Loucy (cell line): ENCODE measurements at regions not wholly inside any gene's neighbourhood (a gene's known extent, or its start where the extent isn't known, plus 50 kb on each side); places are given as distances from the start of the nearest gene placed in this dataset.

Experiments
- H2AFZ ChIP-seq: fragments of 200-600 bp; sonication (generic); 2 replicates; pipeline ENCODE4 v1.6.0; 2016; ENCODE audit warnings: antibody characterized with exemption, mild to moderate bottlenecking, low read length, moderate library complexity
- H3F3A ChIP-seq: fragments of 200-600 bp; 2 replicates; pipeline ENCODE4 v1.6.0; 2016; ENCODE audit warnings: antibody characterized with exemption, low read depth, mild to moderate bottlenecking
- H3K27me3 ChIP-seq: fragments of 200-600 bp; sonication (generic); 2 replicates; pipeline ENCODE4 v1.6.1; 2014; ENCODE audit warnings: low read length, mild to moderate bottlenecking; ENCODE audit not compliant: insufficient read depth, poor library complexity, severe bottlenecking
- H3K36me3 ChIP-seq: fragments of 200-600 bp; sonication (generic); 2 replicates; pipeline ENCODE4 v1.6.1; 2016; ENCODE audit warnings: low read length; ENCODE audit not compliant: insufficient read depth
- H3K4me1 ChIP-seq: fragments of 200-600 bp; sonication (generic); 2 replicates; pipeline ENCODE4 v1.5.1; 2014; ENCODE audit warnings: low read length, mild to moderate bottlenecking; ENCODE audit not compliant: insufficient read depth, poor library complexity, severe bottlenecking
- H3K4me2 ChIP-seq: fragments of 200-600 bp; sonication (generic); 2 replicates; pipeline ENCODE4 v1.6.0; 2014; ENCODE audit warnings: antibody characterized with exemption, low read length, low read depth, mild to moderate bottlenecking; ENCODE audit not compliant: poor library complexity, severe bottlenecking
- H3K4me3 ChIP-seq: fragments of 200-600 bp; sonication (generic); 2 replicates; pipeline ENCODE4 v1.5.1; 2014; ENCODE audit warnings: low read length, mild to moderate bottlenecking, mixed read lengths; ENCODE audit not compliant: poor library complexity, severe bottlenecking
- H3K79me2 ChIP-seq: fragments of 200-600 bp; sonication (generic); 2 replicates; pipeline ENCODE4 v1.6.1; 2014; ENCODE audit warnings: low read length; ENCODE audit not compliant: insufficient read depth
- H3K9ac ChIP-seq: fragments of 200-600 bp; sonication (generic); 2 replicates; pipeline ENCODE4 v1.6.0; 2014; ENCODE audit warnings: mild to moderate bottlenecking, low read depth, low read length, moderate library complexity; ENCODE audit not compliant: poor library complexity, severe bottlenecking
- H3K9me2 ChIP-seq: fragments of 200-600 bp; sonication (generic); replicated peaks from 2 replicates; pipeline ENCODE4 v1.6.1; 2016; ENCODE audit warnings: low read depth, low read length, mixed read lengths
- H3K9me3 ChIP-seq: fragments of 200-600 bp; sonication (generic); 2 replicates; pipeline ENCODE4 v1.6.1; 2014; ENCODE audit warnings: mild to moderate bottlenecking, antibody characterized with exemption, low read length, low read depth; ENCODE audit not compliant: insufficient read depth
- H4K20me1 ChIP-seq: fragments of 200-600 bp; sonication (generic); 2 replicates; pipeline ENCODE4 v1.6.0; 2014; ENCODE audit warnings: antibody characterized with exemption, low read length, mild to moderate bottlenecking; ENCODE audit not compliant: insufficient read depth, poor library complexity, severe bottlenecking
- CTCF ChIP-seq: fragments of 200-600 bp; sonication (generic); conservative IDR thresholded peaks from 2 replicates; pipeline ENCODE4 v1.5.1; 2014; ENCODE audit warnings: mild to moderate bottlenecking, antibody characterized with exemption, low read length
- EZH2phosphoT487 ChIP-seq: fragments of 200-600 bp; IDR thresholded peaks from 2 replicates; pipeline ENCODE4 v1.6.1; 2018; ENCODE audit warnings: antibody characterized with exemption, mild to moderate bottlenecking, moderate library complexity, borderline replicate concordance

GRCh38 chr18:37944700-37945270 is 379.2 kb upstream of the CELF4 start:
- no peaks in the 10 kb centered on the region for H3K4me1 ChIP-seq
- H3K9me3 ChIP-seq: no peaks in the 10 kb centered on the region
- no peaks in the 10 kb centered on the region for H3K27me3 ChIP-seq

GRCh38 chr18:37937287-37937686 is 371.7 kb upstream of the CELF4 start:
- H3K9me2 ChIP-seq: no peaks in the 10 kb centered on the region
- H3K36me3 ChIP-seq: no peaks in the 10 kb centered on the region
- no peak overlapping the region for H3K9ac ChIP-seq
- H3K9me3 ChIP-seq: 0 out of 2 replicates have a peak, but pooled peaks cover 2% of the 10 kb centered on the region
- H3K4me3 ChIP-seq: no peak overlapping the region
- TF ChIP-seq CTCF: no peak
- no peak for TF ChIP-seq EZH2phosphoT487
- no peaks in the 10 kb centered on the region for H3F3A ChIP-seq
- no peak overlapping the region for H3K4me2 ChIP-seq
- no peaks in the 10 kb centered on the region for H3K27me3 ChIP-seq
- H2AFZ ChIP-seq: no peak overlapping the region
- H4K20me1 ChIP-seq: no peaks in the 10 kb centered on the region
- H3K79me2 ChIP-seq: no peaks in the 10 kb centered on the region
- no peaks in the 10 kb centered on the region for H3K4me1 ChIP-seq

More at GRCh38 chr18:37944700-37945270, 379.2 kb upstream of the CELF4 start:
- Histone ChIP-seq H4K20me1 (no peaks in the 10 kb centered on the region), H3K4me3 (no peak overlapping the region), H3K4me2 (no peak overlapping the region), H3K9ac (no peak overlapping the region), H3K79me2 (no peaks in the 10 kb centered on the region), H2AFZ (no peak overlapping the region), H3K9me2 (no peaks in the 10 kb centered on the region), H3K36me3 (no peaks in the 10 kb centered on the region), H3F3A (no peaks in the 10 kb centered on the region)
- TF ChIP-seq CTCF (no peak), EZH2phosphoT487 (no peak)

GRCh38 chr18:37935086-37935485 is 369.5 kb upstream of the CELF4 start:
- Histone ChIP-seq H2AFZ (no peak overlapping the region), H3K9me2 (no peaks in the 10 kb centered on the region), H3K9me3 (0 out of 2 replicates have a peak, but pooled peaks cover 2% of the 10 kb centered on the region), H3K79me2 (no peaks in the 10 kb centered on the region), H3K36me3 (no peaks in the 10 kb centered on the region), H4K20me1 (no peaks in the 10 kb centered on the region), H3K27me3 (no peaks in the 10 kb centered on the region), H3K9ac (no peak overlapping the region), H3F3A (no peaks in the 10 kb centered on the region), H3K4me2 (no peak overlapping the region), H3K4me3 (no peak overlapping the region), H3K4me1 (no peaks in the 10 kb centered on the region)
- TF ChIP-seq CTCF (no peak), EZH2phosphoT487 (no peak)
